Brain microvascular endothelial cell (primary cell): ENCODE measurements at regions not wholly inside any gene's neighbourhood (a gene's known extent, or its start where the extent isn't known, plus 50 kb on each side); places are given as distances from the start of the nearest gene placed in this dataset.

ENCODE experiments used
- DNase-seq: peaks from one replicate; pipeline ENCODE4 v3.0.0-alpha.2; 2020
- H3K27ac ChIP-seq: fragments of 250-450 bp; sonication (Bioruptor Pico); 2 replicates; pipeline ENCODE4 v1.5.1; 2020; ENCODE audit warnings: mild to moderate bottlenecking, moderate library complexity
- H3K27me3 ChIP-seq: fragments of 250-450 bp; sonication (Bioruptor Pico); replicated peaks from 2 replicates; pipeline ENCODE4 v1.5.1; 2020; ENCODE audit warnings: mild to moderate bottlenecking
- H3K36me3 ChIP-seq: fragments of 250-450 bp; sonication (Bioruptor Pico); replicated peaks from 2 replicates; pipeline ENCODE4 v1.5.1; 2020; ENCODE audit warnings: mild to moderate bottlenecking
- H3K4me3 ChIP-seq: 2 replicates; pipeline ENCODE4 v1.5.1; 2011; ENCODE audit warnings: low read depth, mild to moderate bottlenecking, control low read depth, low read length, moderate library complexity
- CTCF ChIP-seq: IDR thresholded peaks from 2 replicates; pipeline ENCODE4 v1.5.1; 2011; ENCODE audit warnings: low read depth, mild to moderate bottlenecking, moderate library complexity, low read length, control low read depth, inconsistent platforms; ENCODE audit errors: missing control alignments
- in situ Hi-C: cut with HindIII; loops from 2 replicates; pipeline ENCODE4 v1.10.0; 2017; ENCODE audit warnings: low sequenced_read_pairs, low pct_ligation_motif_present

- Histone ChIP-seq H3K4me3 (no peak overlapping the region), H3K27ac (no peak overlapping the region), H3K27me3 (no peaks in the 10 kb centered on the region), H3K36me3 (no peaks in the 10 kb centered on the region)
- in situ Hi-C loops, result no loop called here
- DNase-seq, result no peak
- no peak for TF ChIP-seq CTCF
These were observed 1300.8 kb upstream of the TENM3 start for GRCh38 chr4:180942367-180942916.

- H3K27ac ChIP-seq, result no peak overlapping the region
- no peak for DNase-seq
- no peaks in the 10 kb centered on the region for H3K36me3 ChIP-seq
- H3K27me3 ChIP-seq, result no peaks in the 10 kb centered on the region
- no peak for TF ChIP-seq CTCF
- in situ Hi-C loops, result no loop called here
- no peak overlapping the region for H3K4me3 ChIP-seq
These were observed 1297.0 kb upstream of the TENM3 start for GRCh38 chr4:180946188-180946587.

- in situ Hi-C loops, result no loop called here
- H3K36me3 ChIP-seq, result no peaks in the 10 kb centered on the region
- no peak overlapping the region for H3K27ac ChIP-seq
- H3K4me3 ChIP-seq, result no peak overlapping the region
- DNase-seq, result no peak
- no peak for TF ChIP-seq CTCF
- no peaks in the 10 kb centered on the region for H3K27me3 ChIP-seq
These were observed 1295.8 kb upstream of the TENM3 start for GRCh38 chr4:180947425-180947824.

GRCh38 chr4:180949424-180950213 lies 1293.6 kb upstream of the TENM3 start:
- H3K36me3 ChIP-seq, result no peaks in the 10 kb centered on the region
- TF ChIP-seq CTCF, result no peak
- H3K4me3 ChIP-seq, result no peak overlapping the region
- in situ Hi-C loops, result no loop called here
- DNase-seq, result no peak
- no peaks in the 10 kb centered on the region for H3K27me3 ChIP-seq
- no peak overlapping the region for H3K27ac ChIP-seq

- no peak for TF ChIP-seq CTCF
- in situ Hi-C loops, result no loop called here
- Histone ChIP-seq H3K27me3 (no peaks in the 10 kb centered on the region), H3K27ac (no peak overlapping the region), H3K36me3 (no peaks in the 10 kb centered on the region), H3K4me3 (no peak overlapping the region)
- DNase-seq, result no peak
These were observed 1292.8 kb upstream of the TENM3 start for GRCh38 chr4:180950377-180950776.

- DNase-seq, result no peak
- no peak overlapping the region for H3K4me3 ChIP-seq
- no peak for TF ChIP-seq CTCF
- no peak overlapping the region for H3K27ac ChIP-seq
- no peaks in the 10 kb centered on the region for H3K27me3 ChIP-seq
- in situ Hi-C loops, result no loop called here
- H3K36me3 ChIP-seq, result no peaks in the 10 kb centered on the region
These were observed 1291.9 kb upstream of the TENM3 start for GRCh38 chr4:180951312-180951711.
